Suprapubic skin (tissue), 4 donors: ENCODE measurements at regions not wholly inside any gene's neighbourhood (a gene's known extent, or its start where the extent isn't known, plus 50 kb on each side); places are given as distances from the start of the nearest gene placed in this dataset.
"Not testable (repeated sequence)": the region's sequence is repeated elsewhere in the genome, so short reads cannot be mapped to it uniquely, and the experiment has no call there.

ENCODE experiments used
- DNase-seq, 2 donors: peaks; one replicate each; pipeline ENCODE4 v3.0.0-alpha.2; 2019; ENCODE audit warnings: low spot score in 2 of 2
- H3K27ac ChIP-seq: fragments of 200-600 bp; sonication (generic); one replicate; pipeline ENCODE4 v1.5.1; 2019
- H3K27me3 ChIP-seq: fragments of 200-600 bp; sonication (generic); one replicate; pipeline ENCODE4 v1.5.1; 2019
- H3K36me3 ChIP-seq: fragments of 200-600 bp; sonication (generic); one replicate; pipeline ENCODE4 v1.5.1; 2019
- H3K4me1 ChIP-seq: fragments of 200-600 bp; sonication (generic); one replicate; pipeline ENCODE4 v1.5.1; 2019
- H3K4me3 ChIP-seq: fragments of 200-600 bp; sonication (generic); one replicate; pipeline ENCODE4 v1.5.1; 2019; ENCODE audit warnings: mild to moderate bottlenecking
- H3K9me3 ChIP-seq: fragments of 200-600 bp; sonication (generic); one replicate; pipeline ENCODE4 v1.5.1; 2019
- EP300 ChIP-seq: sonication (generic); formaldehyde crosslinking; IDR thresholded peaks from one replicate; pipeline ENCODE4 v1.6.1; 2017; ENCODE audit warnings: antibody characterized with exemption
- POLR2A ChIP-seq, 2 donors: fragments of 450-650 bp; IDR thresholded peaks; one replicate each; pipeline ENCODE4 v1.6.1; 2017; ENCODE audit warnings: antibody characterized with exemption in 2 of 2, mild to moderate bottlenecking in 2 of 2, moderate library complexity in 2 of 2
- POLR2AphosphoS5 ChIP-seq, 3 donors: sonication (generic); formaldehyde crosslinking; IDR thresholded peaks; one replicate each; pipeline ENCODE4 v1.6.1; 2017; ENCODE audit warnings: antibody characterized with exemption in 3 of 3
- WGBS: methylation state at CpG from one replicate; pipeline ENCODE4 v1.1.5; 2018; 5-methylcytosine and 5-hydroxymethylcytosine counted together
- TF ChIP-seq, protein P1 (sequence below), 2 donors: fragments of 200-600 bp in 1 of 2; fragments of 450-650 bp in 1 of 2; sonication (generic) in 1 of 2; IDR thresholded peaks; one replicate each; pipeline ENCODE4 v1.5.1; 2016 to 2019; ENCODE audit warnings: antibody characterized with exemption in 2 of 2, mild to moderate bottlenecking in 1 of 2, moderate library complexity in 1 of 2

DNA sequence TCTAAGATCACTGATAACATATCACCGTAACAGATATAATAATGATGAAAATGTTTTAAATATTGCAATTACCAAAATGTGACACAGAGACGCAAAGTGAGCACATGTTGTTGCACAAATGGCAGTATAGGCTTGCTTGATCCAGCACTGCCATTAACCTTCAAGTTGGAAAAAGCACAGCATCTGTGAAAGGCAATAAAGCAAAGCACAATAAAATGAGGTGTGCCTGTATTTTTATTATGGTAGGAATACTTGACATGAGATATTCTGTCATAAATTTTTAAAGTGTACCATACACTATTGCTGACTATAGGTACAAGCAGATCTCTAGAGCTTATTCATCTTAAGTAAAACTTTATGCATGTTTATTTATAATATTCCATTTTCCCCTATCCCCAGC, 312.2 kb downstream of the PTH2R start:
- no peaks in the 10 kb centered on the region for H3K4me1 ChIP-seq
- no peak for DNase-seq
- H3K27ac ChIP-seq, result no peak overlapping the region
- TF ChIP-seq POLR2AphosphoS5 (IDR thresholded peaks at IDR 0.05), result no peak
- TF ChIP-seq, protein P1, sequence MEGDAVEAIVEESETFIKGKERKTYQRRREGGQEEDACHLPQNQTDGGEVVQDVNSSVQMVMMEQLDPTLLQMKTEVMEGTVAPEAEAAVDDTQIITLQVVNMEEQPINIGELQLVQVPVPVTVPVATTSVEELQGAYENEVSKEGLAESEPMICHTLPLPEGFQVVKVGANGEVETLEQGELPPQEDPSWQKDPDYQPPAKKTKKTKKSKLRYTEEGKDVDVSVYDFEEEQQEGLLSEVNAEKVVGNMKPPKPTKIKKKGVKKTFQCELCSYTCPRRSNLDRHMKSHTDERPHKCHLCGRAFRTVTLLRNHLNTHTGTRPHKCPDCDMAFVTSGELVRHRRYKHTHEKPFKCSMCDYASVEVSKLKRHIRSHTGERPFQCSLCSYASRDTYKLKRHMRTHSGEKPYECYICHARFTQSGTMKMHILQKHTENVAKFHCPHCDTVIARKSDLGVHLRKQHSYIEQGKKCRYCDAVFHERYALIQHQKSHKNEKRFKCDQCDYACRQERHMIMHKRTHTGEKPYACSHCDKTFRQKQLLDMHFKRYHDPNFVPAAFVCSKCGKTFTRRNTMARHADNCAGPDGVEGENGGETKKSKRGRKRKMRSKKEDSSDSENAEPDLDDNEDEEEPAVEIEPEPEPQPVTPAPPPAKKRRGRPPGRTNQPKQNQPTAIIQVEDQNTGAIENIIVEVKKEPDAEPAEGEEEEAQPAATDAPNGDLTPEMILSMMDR (IDR thresholded peaks at IDR 0.05), result no peak
- no peak for TF ChIP-seq POLR2A (IDR thresholded peaks at IDR 0.05)
- TF ChIP-seq EP300, result no peak
- no peak overlapping the region for H3K4me3 ChIP-seq
- no peaks in the 10 kb centered on the region for H3K9me3 ChIP-seq
- no peaks in the 10 kb centered on the region for H3K27me3 ChIP-seq
- no peaks in the 10 kb centered on the region for H3K36me3 ChIP-seq
- 88% methylated on average over 2 of the region's 2 CpGs for WGBS

DNA sequence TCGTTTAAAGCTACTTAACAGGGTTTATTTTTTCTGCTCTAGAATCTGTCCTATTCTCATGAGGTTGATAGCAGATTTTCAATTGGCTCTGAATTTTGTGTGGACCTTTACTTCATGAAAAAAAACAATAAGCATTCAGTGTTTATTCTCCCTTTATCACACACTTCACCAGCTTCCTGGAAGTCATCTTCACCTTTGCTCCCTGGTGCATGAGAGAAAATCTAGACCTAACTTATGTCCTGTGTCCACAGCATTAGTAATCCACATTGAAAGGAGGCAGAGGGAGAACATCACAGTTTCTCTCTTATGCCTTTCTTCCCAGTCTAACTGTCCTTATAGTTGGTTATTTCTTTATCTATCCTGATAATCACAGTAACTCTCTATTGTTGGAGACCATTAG, 316.1 kb downstream of the PTH2R start:
- Histone ChIP-seq H3K36me3 (no peaks in the 10 kb centered on the region), H3K27ac (no peak overlapping the region), H3K4me3 (no peak overlapping the region), H3K27me3 (no peaks in the 10 kb centered on the region), H3K9me3 (no peaks in the 10 kb centered on the region), H3K4me1 (no peaks in the 10 kb centered on the region)
- DNase-seq, result no peak
- 59% methylated on average over 1 of the region's 1 CpG for WGBS
- TF ChIP-seq EP300, result no peak
- TF ChIP-seq POLR2A (IDR thresholded peaks at IDR 0.05), result no peak
- no peak for TF ChIP-seq POLR2AphosphoS5 (IDR thresholded peaks at IDR 0.05)
- TF ChIP-seq, protein P1 (IDR thresholded peaks at IDR 0.05), result no peak

DNA sequence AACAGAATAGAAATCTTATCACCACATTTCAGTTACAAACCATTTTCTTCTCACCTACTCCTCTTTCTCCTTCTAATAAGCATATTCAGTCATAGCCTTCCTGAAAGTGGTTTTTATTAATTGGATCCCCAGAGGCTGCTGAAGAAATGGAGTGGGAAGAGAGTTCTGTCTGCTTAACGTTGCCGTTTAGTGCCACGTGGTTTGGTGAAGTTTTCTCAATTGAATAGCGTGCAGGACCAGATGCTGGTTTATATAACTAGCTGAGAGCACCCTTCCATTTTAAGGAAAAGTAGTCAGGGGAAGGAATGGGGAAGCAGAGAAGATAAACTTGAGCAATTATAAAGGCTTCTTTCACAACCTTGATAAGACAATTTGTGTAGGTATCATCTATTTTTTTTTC, 318.7 kb downstream of the PTH2R start:
- DNase-seq, result no peak
- Histone ChIP-seq H3K36me3 (no peaks in the 10 kb centered on the region), H3K27ac (no peak overlapping the region), H3K4me1 (no peaks in the 10 kb centered on the region), H3K27me3 (no peaks in the 10 kb centered on the region), H3K9me3 (no peaks in the 10 kb centered on the region), H3K4me3 (no peak overlapping the region)
- no peak for TF ChIP-seq POLR2AphosphoS5 (IDR thresholded peaks at IDR 0.05)
- no peak for TF ChIP-seq POLR2A (IDR thresholded peaks at IDR 0.05)
- TF ChIP-seq EP300, result no peak
- TF ChIP-seq, protein P1 (IDR thresholded peaks at IDR 0.05), result no peak
- WGBS, result 68% methylated on average over 4 of the region's 4 CpGs

DNA sequence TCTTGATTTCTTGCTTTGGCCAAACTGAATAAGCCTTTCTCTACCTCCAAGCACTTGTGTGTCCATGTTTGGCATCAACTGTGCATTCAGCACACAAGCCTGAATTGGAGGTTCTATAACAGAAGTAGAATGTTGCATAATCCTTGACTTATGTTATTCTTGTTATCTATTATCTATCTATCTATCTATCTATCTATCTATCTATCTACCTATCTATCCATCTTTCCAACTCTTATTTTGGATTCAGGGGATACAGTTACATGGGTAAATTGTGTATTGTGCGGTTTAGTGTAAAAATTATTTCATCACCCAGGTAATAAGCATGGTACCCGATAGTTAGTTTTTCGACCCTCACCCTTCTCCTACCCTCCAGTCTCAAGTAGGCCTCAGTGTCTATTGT, 319.6 kb downstream of the PTH2R start:
- Histone ChIP-seq H3K4me3 (no peak overlapping the region), H3K27me3 (no peaks in the 10 kb centered on the region), H3K36me3 (no peaks in the 10 kb centered on the region), H3K4me1 (no peaks in the 10 kb centered on the region), H3K9me3 (no peaks in the 10 kb centered on the region), H3K27ac (no peak overlapping the region)
- DNase-seq, result no peak
- 84% methylated on average over 3 of the region's 3 CpGs for WGBS
- TF ChIP-seq POLR2AphosphoS5 (IDR thresholded peaks at IDR 0.05) (no peak), POLR2A (IDR thresholded peaks at IDR 0.05) (no peak), EP300 (no peak)
- TF ChIP-seq, protein P1 (IDR thresholded peaks at IDR 0.05), result no peak

DNA sequence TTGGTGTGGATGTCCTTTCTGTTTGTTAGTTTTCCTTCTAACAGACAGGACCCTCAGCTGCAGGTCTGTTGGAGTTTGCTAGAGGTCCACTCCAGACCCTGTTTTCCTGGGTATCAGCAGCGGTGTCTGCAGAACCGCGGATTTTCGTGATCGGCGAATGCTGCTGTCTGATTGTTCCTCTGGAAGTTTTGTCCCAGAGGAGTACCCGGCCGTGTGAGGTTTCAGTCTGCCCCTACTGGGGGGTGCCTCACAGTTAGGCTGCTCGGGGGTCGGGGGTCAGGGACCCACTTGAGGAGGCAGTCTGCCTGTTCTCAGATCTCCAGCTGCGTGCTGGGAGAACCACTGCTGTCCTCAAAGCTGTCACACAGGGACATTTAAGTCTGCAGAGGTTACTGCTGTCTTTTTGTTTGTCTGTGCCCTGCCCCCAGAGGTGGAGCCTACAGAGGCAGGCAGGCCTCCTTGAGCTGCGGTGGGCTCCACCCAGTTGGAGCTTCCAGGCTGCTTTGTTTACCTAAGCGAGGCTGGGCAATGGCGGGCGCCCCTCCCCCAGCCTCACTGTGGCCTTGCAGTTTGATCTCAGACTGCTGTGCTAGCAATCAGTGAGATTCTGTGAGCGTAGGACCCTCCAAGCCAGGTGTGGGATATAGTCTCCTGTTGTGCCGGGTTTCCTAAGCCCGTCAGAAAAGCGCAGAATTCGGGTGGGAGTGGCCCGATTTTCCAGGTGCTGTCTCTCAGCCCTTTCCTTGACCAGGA, 345.2 kb downstream of the PTH2R start:
- not testable (repeated sequence) for H3K4me1 ChIP-seq, H3K27me3 ChIP-seq, H3K4me3 ChIP-seq, H3K27ac ChIP-seq, H3K9me3 ChIP-seq, H3K36me3 ChIP-seq, DNase-seq
- WGBS, result 93% methylated on average over 21 of the region's 21 CpGs

DNA sequence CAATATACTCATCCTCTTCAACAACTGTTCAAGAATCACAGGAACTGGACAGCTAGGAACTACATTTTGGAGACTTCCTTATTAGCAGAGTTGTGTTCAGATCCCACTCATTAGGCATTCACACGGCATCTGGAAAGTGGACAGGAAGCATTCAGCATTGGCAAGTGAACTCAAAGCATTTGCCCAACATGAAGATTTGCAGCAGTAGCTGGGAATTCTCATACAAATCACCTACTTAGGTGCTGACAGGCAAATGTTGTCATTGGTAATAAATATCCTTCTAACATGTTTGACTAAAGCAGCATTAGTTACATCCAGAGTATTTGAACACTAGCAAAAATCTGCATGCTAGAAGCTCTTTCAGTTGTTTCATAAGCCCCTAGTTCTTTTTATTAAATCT, 350.8 kb downstream of the PTH2R start:
- peaks cover 6% of the 10 kb centered on the region for H3K9me3 ChIP-seq
- H3K27me3 ChIP-seq, result no peaks in the 10 kb centered on the region
- DNase-seq, result no peak
- no peak overlapping the region for H3K4me3 ChIP-seq
- H3K4me1 ChIP-seq, result no peaks in the 10 kb centered on the region
- no peaks in the 10 kb centered on the region for H3K36me3 ChIP-seq
- TF ChIP-seq POLR2A (IDR thresholded peaks at IDR 0.05) (no peak), POLR2AphosphoS5 (IDR thresholded peaks at IDR 0.05) (no peak), EP300 (no peak)
- TF ChIP-seq, protein P1 (IDR thresholded peaks at IDR 0.05), result no peak
- no peak overlapping the region for H3K27ac ChIP-seq
- WGBS, result 44% methylated on average over 1 of the region's 1 CpG

DNA sequence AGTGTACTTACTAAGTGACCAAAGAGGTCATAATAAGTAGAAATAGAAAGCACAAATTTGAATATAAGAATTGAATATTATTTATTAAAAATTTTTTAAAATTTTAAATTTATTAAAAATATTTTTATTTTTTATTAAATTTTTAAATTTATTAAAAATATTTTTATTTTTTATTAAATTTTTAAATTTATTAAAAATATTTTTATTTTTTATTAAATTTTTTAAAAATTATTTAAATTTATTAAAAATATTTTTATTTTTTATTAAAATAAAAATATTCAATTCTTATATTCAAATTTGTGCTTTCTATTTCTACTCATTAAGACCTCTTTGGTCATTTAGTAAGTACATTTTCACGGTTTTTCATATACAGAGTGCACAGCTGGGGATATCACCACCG, 366.5 kb downstream of the PTH2R start:
- not testable (repeated sequence) for H3K36me3 ChIP-seq, H3K9me3 ChIP-seq, H3K4me3 ChIP-seq, DNase-seq, H3K27me3 ChIP-seq, H3K4me1 ChIP-seq, H3K27ac ChIP-seq
- WGBS, result 89% methylated on average over 2 of the region's 2 CpGs
